GM23248 (cell line): ENCODE measurements at regions not wholly inside any gene's neighbourhood (a gene's known extent, or its start where the extent isn't known, plus 50 kb on each side); places are given as distances from the start of the nearest gene placed in this dataset.

Experiments
- DNase-seq: peaks from one replicate; pipeline ENCODE4 v3.0.0-alpha.2; 2015
- H2AFZ ChIP-seq: fragments of 200-600 bp; sonication (generic); 2 replicates; pipeline ENCODE4 v1.6.1; 2016; ENCODE audit warnings: antibody characterized with exemption
- H3F3A ChIP-seq: fragments of 200-600 bp; sonication (generic); 2 replicates; pipeline ENCODE4 v1.6.1; 2016; ENCODE audit warnings: mild to moderate bottlenecking, antibody characterized with exemption, mixed run types; ENCODE audit not compliant: insufficient read depth
- H3K27ac ChIP-seq: fragments of 200-600 bp; sonication (generic); 2 replicates; pipeline ENCODE4 v1.5.1; 2016; ENCODE audit warnings: mild to moderate bottlenecking
- H3K27me3 ChIP-seq: fragments of 200-600 bp; sonication (generic); replicated peaks from 2 replicates; pipeline ENCODE4 v1.6.1; 2016; ENCODE audit warnings: mild to moderate bottlenecking; ENCODE audit not compliant: insufficient read depth
- H3K36me3 ChIP-seq: fragments of 200-600 bp; sonication (generic); 2 replicates; pipeline ENCODE4 v1.6.1; 2016; ENCODE audit warnings: low read depth, mild to moderate bottlenecking
- H3K4me1 ChIP-seq: fragments of 200-600 bp; sonication (generic); 2 replicates; pipeline ENCODE4 v1.6.1; 2016; ENCODE audit warnings: mild to moderate bottlenecking; ENCODE audit not compliant: insufficient read depth
- H3K4me2 ChIP-seq: fragments of 200-600 bp; sonication (generic); one replicate; pipeline ENCODE4 v1.6.1; 2016; ENCODE audit warnings: mild to moderate bottlenecking; ENCODE audit not compliant: unreplicated experiment
- H3K4me3 ChIP-seq: fragments of 200-600 bp; sonication (generic); 2 replicates; pipeline ENCODE4 v1.5.1; 2016; ENCODE audit warnings: mild to moderate bottlenecking
- H3K79me2 ChIP-seq: fragments of 200-600 bp; sonication (generic); 2 replicates; pipeline ENCODE4 v1.6.1; 2016; ENCODE audit warnings: mild to moderate bottlenecking; ENCODE audit not compliant: insufficient read depth
- H3K9ac ChIP-seq: fragments of 200-600 bp; sonication (generic); 2 replicates; pipeline ENCODE4 v1.6.1; 2016; ENCODE audit warnings: mild to moderate bottlenecking
- H3K9me2 ChIP-seq: fragments of 200-600 bp; sonication (generic); 2 replicates; pipeline ENCODE4 v1.6.1; 2016; ENCODE audit warnings: mixed run types, mild to moderate bottlenecking, moderate library complexity; ENCODE audit not compliant: insufficient read depth
- H3K9me3 ChIP-seq: fragments of 200-600 bp; sonication (generic); one replicate; pipeline ENCODE4 v1.6.1; 2017; ENCODE audit warnings: low read depth
- H4K20me1 ChIP-seq: fragments of 200-600 bp; sonication (generic); 2 replicates; pipeline ENCODE4 v1.6.0; 2016; ENCODE audit not compliant: insufficient read depth
- EZH2 ChIP-seq: fragments of 200-600 bp; sonication (generic); IDR thresholded peaks from 2 replicates; pipeline ENCODE4 v1.6.1; 2018; ENCODE audit warnings: antibody characterized with exemption, mild to moderate bottlenecking; ENCODE audit not compliant: insufficient read depth, poor library complexity, severe bottlenecking
- EZH2phosphoT487 ChIP-seq: fragments of 200-600 bp; sonication (generic); IDR thresholded peaks from 2 replicates; pipeline ENCODE4 v1.6.1; 2018; ENCODE audit warnings: antibody characterized with exemption, moderate library complexity, mild to moderate bottlenecking, low read depth; ENCODE audit not compliant: insufficient read depth
- WGBS, 2 experiments: methylation state at CpG; one replicate each; pipeline ENCODE4 v1.1.6; 2015 to 2017; ENCODE audit warnings: low lambda C conversion rate in 2 of 2, low coverage in 1 of 2; ENCODE audit errors: missing lambda C conversion rate in 2 of 2; 5-methylcytosine and 5-hydroxymethylcytosine counted together
- in situ Hi-C: fragments of 300-500 bp; cut with MboI; formaldehyde crosslinking; loops from 2 replicates; pipeline ENCODE4 v1.15.0; 2020

- Histone ChIP-seq H3K9me3 (no peaks in the 10 kb centered on the region), H3K4me3 (no peak overlapping the region), H3K27me3 (no peaks in the 10 kb centered on the region), H2AFZ (no peak overlapping the region), H3K4me1 (no peaks in the 10 kb centered on the region), H4K20me1 (no peaks in the 10 kb centered on the region), H3K9me2 (no peaks in the 10 kb centered on the region), H3K4me2 (no peak overlapping the region), H3F3A (0 out of 2 replicates have a peak, but pooled peaks cover 5% of the 10 kb centered on the region), H3K36me3 (no peaks in the 10 kb centered on the region), H3K79me2 (no peaks in the 10 kb centered on the region), H3K9ac (no peak overlapping the region), H3K27ac (no peak overlapping the region)
- no peak for TF ChIP-seq EZH2phosphoT487
- no peak for TF ChIP-seq EZH2
- in situ Hi-C loops: no loop called here
- WGBS, 2 experiments: 70 to 86% methylated on average over 3 of the region's 3 CpGs
- DNase-seq: no peak
Measured at GRCh38 chr3:162765524-162765923, 1268.9 kb downstream of the OTOL1 start.

- no peaks in the 10 kb centered on the region for H3K9me3 ChIP-seq
- H3K36me3 ChIP-seq: no peaks in the 10 kb centered on the region
- no peaks in the 10 kb centered on the region for H3K4me1 ChIP-seq
- no peak overlapping the region for H3K27ac ChIP-seq
- DNase-seq: peak; percentile 52
- no peak overlapping the region for H3K4me2 ChIP-seq
- H3K27me3 ChIP-seq: no peaks in the 10 kb centered on the region
- in situ Hi-C loops: no loop called here
- H3F3A ChIP-seq: 0 out of 2 replicates have a peak, but pooled peaks cover 5% of the 10 kb centered on the region
- no peak overlapping the region for H3K4me3 ChIP-seq
- no peaks in the 10 kb centered on the region for H4K20me1 ChIP-seq
- H3K9me2 ChIP-seq: no peaks in the 10 kb centered on the region
- H3K79me2 ChIP-seq: no peaks in the 10 kb centered on the region
- no peak overlapping the region for H3K9ac ChIP-seq
- TF ChIP-seq EZH2: no peak
- no peak for TF ChIP-seq EZH2phosphoT487
- no peak overlapping the region for H2AFZ ChIP-seq
Measured at GRCh38 chr3:162769564-162769963, 1273.0 kb downstream of the OTOL1 start.

GRCh38 chr3:162770551-162770950, 1273.9 kb downstream of the OTOL1 start:
- Histone ChIP-seq H3K27ac (no peak overlapping the region), H2AFZ (0 out of 2 replicates have a peak overlapping the region, but pooled peaks have one; percentile 32), H3K4me3 (no peak overlapping the region), H3K9me3 (no peaks in the 10 kb centered on the region), H3K9me2 (no peaks in the 10 kb centered on the region), H3K27me3 (no peaks in the 10 kb centered on the region), H3K36me3 (no peaks in the 10 kb centered on the region), H3K9ac (no peak overlapping the region), H3K79me2 (no peaks in the 10 kb centered on the region), H3K4me2 (no peak overlapping the region), H3K4me1 (no peaks in the 10 kb centered on the region), H3F3A (0 out of 2 replicates have a peak, but pooled peaks cover 5% of the 10 kb centered on the region), H4K20me1 (no peaks in the 10 kb centered on the region)
- TF ChIP-seq EZH2 (no peak), EZH2phosphoT487 (no peak)
- peak; percentile 21 for DNase-seq
- 64 to 66% methylated on average over 2 of the region's 2 CpGs for WGBS, 2 experiments
- in situ Hi-C loops: no loop called here

GRCh38 chr3:162774613-162775100, 1278.0 kb downstream of the OTOL1 start:
- H3K4me2 ChIP-seq: no peak overlapping the region
- H3F3A ChIP-seq: 0 out of 2 replicates have a peak, but pooled peaks cover 1% of the 10 kb centered on the region
- H3K9me2 ChIP-seq: no peaks in the 10 kb centered on the region
- H3K27ac ChIP-seq: no peak overlapping the region
- no peak overlapping the region for H2AFZ ChIP-seq
- DNase-seq: no peak
- no peaks in the 10 kb centered on the region for H3K36me3 ChIP-seq
- no peak overlapping the region for H3K9ac ChIP-seq
- H3K4me3 ChIP-seq: no peak overlapping the region
- no peaks in the 10 kb centered on the region for H3K4me1 ChIP-seq
- TF ChIP-seq EZH2phosphoT487 (no peak), EZH2 (no peak)
- no peaks in the 10 kb centered on the region for H3K79me2 ChIP-seq
- 92 to 100% methylated on average over 1 of the region's 1 CpG for WGBS, 2 experiments
- H4K20me1 ChIP-seq: no peaks in the 10 kb centered on the region
- no peaks in the 10 kb centered on the region for H3K27me3 ChIP-seq
- in situ Hi-C loops: no loop called here
- no peaks in the 10 kb centered on the region for H3K9me3 ChIP-seq

- H3K4me3 ChIP-seq: no peak overlapping the region
- no peak overlapping the region for H3K9ac ChIP-seq
- no peaks in the 10 kb centered on the region for H3K79me2 ChIP-seq
- H3K4me1 ChIP-seq: no peaks in the 10 kb centered on the region
- H3K4me2 ChIP-seq: no peak overlapping the region
- no peak overlapping the region for H2AFZ ChIP-seq
- TF ChIP-seq EZH2phosphoT487: no peak
- TF ChIP-seq EZH2: no peak
- H3K27me3 ChIP-seq: no peaks in the 10 kb centered on the region
- no peaks in the 10 kb centered on the region for H3K9me3 ChIP-seq
- H3K27ac ChIP-seq: no peak overlapping the region
- H3K9me2 ChIP-seq: no peaks in the 10 kb centered on the region
- no peaks in the 10 kb centered on the region for H3F3A ChIP-seq
- 88 to 90% methylated on average over 3 of the region's 3 CpGs for WGBS, 2 experiments
- no peaks in the 10 kb centered on the region for H3K36me3 ChIP-seq
- H4K20me1 ChIP-seq: no peaks in the 10 kb centered on the region
- in situ Hi-C loops: no loop called here
- DNase-seq: no peak
Measured at GRCh38 chr3:162776148-162776547, 1279.5 kb downstream of the OTOL1 start.
